BE2C (cell line): ENCODE measurements at regions not wholly inside any gene's neighbourhood (a gene's known extent, or its start where the extent isn't known, plus 50 kb on each side); places are given as distances from the start of the nearest gene placed in this dataset.
"Not testable (repeated sequence)": the region's sequence is repeated elsewhere in the genome, so short reads cannot be mapped to it uniquely, and the experiment has no call there.

Experiments used
- DNase-seq: peaks from one replicate; pipeline ENCODE4 v3.0.0-alpha.2; 2020
- H3K27me3 ChIP-seq: fragments of 250-450 bp; sonication (Bioruptor Pico); 2 replicates; pipeline ENCODE4 v1.5.1; 2020; ENCODE audit warnings: mild to moderate bottlenecking
- H3K36me3 ChIP-seq: fragments of 250-450 bp; sonication (Bioruptor Pico); 2 replicates; pipeline ENCODE4 v1.5.1; 2020; ENCODE audit warnings: mild to moderate bottlenecking
- H3K4me1 ChIP-seq: fragments of 250-450 bp; sonication (Bioruptor Pico); 2 replicates; pipeline ENCODE4 v1.5.1; 2020
- H3K4me3 ChIP-seq: 2 replicates; pipeline ENCODE4 v1.5.1; 2011; ENCODE audit warnings: low read depth, low read length
- H3K9me3 ChIP-seq: fragments of 250-450 bp; sonication (Bioruptor Pico); 2 replicates; pipeline ENCODE4 v1.5.1; 2020
- TF ChIP-seq, protein P1 (sequence below): IDR thresholded peaks from 2 replicates; pipeline ENCODE4 v1.5.1; 2012; ENCODE audit warnings: mild to moderate bottlenecking, low read depth, low read length

GRCh38 chr3:159751146-159751545, 237.5 kb upstream of the IL12A start:
- H3K27me3 ChIP-seq, result no peaks in the 10 kb centered on the region; the same call in 1 of the 2 replicates
- H3K4me3 ChIP-seq, result no peak overlapping the region
- H3K36me3 ChIP-seq, result no peaks in the 10 kb centered on the region
- no peaks in the 10 kb centered on the region for H3K4me1 ChIP-seq
- no peaks in the 10 kb centered on the region for H3K9me3 ChIP-seq
- no peak for DNase-seq
- TF ChIP-seq, protein P1, sequence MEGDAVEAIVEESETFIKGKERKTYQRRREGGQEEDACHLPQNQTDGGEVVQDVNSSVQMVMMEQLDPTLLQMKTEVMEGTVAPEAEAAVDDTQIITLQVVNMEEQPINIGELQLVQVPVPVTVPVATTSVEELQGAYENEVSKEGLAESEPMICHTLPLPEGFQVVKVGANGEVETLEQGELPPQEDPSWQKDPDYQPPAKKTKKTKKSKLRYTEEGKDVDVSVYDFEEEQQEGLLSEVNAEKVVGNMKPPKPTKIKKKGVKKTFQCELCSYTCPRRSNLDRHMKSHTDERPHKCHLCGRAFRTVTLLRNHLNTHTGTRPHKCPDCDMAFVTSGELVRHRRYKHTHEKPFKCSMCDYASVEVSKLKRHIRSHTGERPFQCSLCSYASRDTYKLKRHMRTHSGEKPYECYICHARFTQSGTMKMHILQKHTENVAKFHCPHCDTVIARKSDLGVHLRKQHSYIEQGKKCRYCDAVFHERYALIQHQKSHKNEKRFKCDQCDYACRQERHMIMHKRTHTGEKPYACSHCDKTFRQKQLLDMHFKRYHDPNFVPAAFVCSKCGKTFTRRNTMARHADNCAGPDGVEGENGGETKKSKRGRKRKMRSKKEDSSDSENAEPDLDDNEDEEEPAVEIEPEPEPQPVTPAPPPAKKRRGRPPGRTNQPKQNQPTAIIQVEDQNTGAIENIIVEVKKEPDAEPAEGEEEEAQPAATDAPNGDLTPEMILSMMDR, result no peak

DNA sequence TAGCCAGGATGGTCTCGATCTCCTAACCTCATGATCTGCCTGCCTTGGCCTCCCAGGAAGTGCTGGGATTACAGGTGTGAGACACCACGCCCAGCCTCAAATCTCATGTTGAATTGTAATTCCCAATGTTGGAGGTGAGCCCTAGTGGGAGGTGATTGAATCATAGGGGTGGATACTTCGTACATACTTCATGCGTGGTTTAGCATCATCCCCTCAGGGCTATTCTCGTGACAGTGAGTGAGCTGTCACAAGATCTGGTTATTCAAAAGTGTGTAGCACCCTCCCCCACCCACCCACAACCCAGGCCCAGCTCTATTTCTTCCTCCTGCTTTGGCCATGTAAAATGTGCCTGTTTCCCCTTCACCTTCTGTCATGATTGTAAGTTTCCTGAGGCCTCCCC, 236.9 kb upstream of the IL12A start:
- Histone ChIP-seq H3K36me3 (no peaks in the 10 kb centered on the region), H3K9me3 (no peaks in the 10 kb centered on the region), H3K4me1 (no peaks in the 10 kb centered on the region), H3K4me3 (no peak overlapping the region), H3K27me3 (no peaks in the 10 kb centered on the region; the same call in 1 of the 2 replicates)
- TF ChIP-seq, protein P1, result no peak
- DNase-seq, result no peak

GRCh38 chr3:159756279-159757207, 232.1 kb upstream of the IL12A start:
- not testable (repeated sequence) for H3K4me3 ChIP-seq, DNase-seq, H3K36me3 ChIP-seq, H3K9me3 ChIP-seq, H3K27me3 ChIP-seq, H3K4me1 ChIP-seq

- TF ChIP-seq, protein P1, result no peak
- DNase-seq, result no peak
- no peaks in the 10 kb centered on the region for H3K27me3 ChIP-seq
- no peaks in the 10 kb centered on the region for H3K4me1 ChIP-seq
- H3K4me3 ChIP-seq, result no peak overlapping the region
- H3K36me3 ChIP-seq, result no peaks in the 10 kb centered on the region
- H3K9me3 ChIP-seq, result no peaks in the 10 kb centered on the region
These were observed 231.1 kb upstream of the IL12A start for GRCh38 chr3:159757341-159758060.

GRCh38 chr3:159760046-159760445, 228.6 kb upstream of the IL12A start:
- H3K36me3 ChIP-seq, result no peaks in the 10 kb centered on the region
- no peaks in the 10 kb centered on the region for H3K4me1 ChIP-seq
- H3K4me3 ChIP-seq, result no peak overlapping the region
- H3K9me3 ChIP-seq, result no peaks in the 10 kb centered on the region
- TF ChIP-seq, protein P1, result no peak
- no peaks in the 10 kb centered on the region for H3K27me3 ChIP-seq
- DNase-seq, result no peak

- H3K4me3 ChIP-seq, result no peak overlapping the region
- no peaks in the 10 kb centered on the region for H3K27me3 ChIP-seq
- no peaks in the 10 kb centered on the region for H3K9me3 ChIP-seq
- no peaks in the 10 kb centered on the region for H3K36me3 ChIP-seq
- H3K4me1 ChIP-seq, result no peaks in the 10 kb centered on the region
- DNase-seq, result no peak
- TF ChIP-seq, protein P1, result no peak
These were observed 227.3 kb upstream of the IL12A start for GRCh38 chr3:159761369-159761768.
